ENCODE measurements at regions not wholly inside any gene's neighbourhood (a gene's known extent, or its start where the extent isn't known, plus 50 kb on each side); places are given as distances from the start of the nearest gene placed in this dataset.

DNA sequence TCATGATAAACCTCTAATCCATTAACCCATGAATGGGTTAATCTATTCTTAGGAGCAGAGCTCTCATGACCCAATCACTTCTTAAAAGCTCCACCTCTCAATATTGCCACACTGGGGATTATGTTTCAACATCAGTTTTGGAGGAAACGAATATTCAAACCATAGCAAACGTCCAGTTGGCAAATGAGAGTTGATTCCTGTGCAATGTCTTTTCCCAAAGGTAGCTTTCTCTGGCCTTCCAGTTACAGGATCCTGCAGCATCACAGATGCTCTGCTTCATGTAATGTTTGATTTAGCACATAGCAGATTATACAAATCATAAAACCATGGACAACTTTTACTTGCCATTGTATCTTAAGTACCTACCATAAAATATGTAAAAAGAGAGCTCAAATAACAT, 481.0 kb downstream of the TNS1 start:
- no peak for ATAC-seq
- FAIRE-seq = no peak
- Histone ChIP-seq H3K4me1 (ENCODE audit: control insufficient read depth, insufficient read depth, low read length) (no peaks in the 10 kb centered on the region), H3K9me3 (replicated peaks; ENCODE audit: control insufficient read depth, insufficient read depth, low read length) (no peaks in the 10 kb centered on the region), H3K27me3 (replicated peaks in 1 of 2; ENCODE audit: control insufficient read depth in 2 of 2, insufficient read depth in 2 of 2, low read length in 1 of 2) (peaks cover 0 to 2% of the 10 kb centered on the region in 2 experiments; a peak in 2 of 4 replicates), H3K4me3 (no peak overlapping the region), H3K79me2 (ENCODE audit: control insufficient read depth, insufficient read depth, low read length) (no peaks in the 10 kb centered on the region), H3K9ac (ENCODE audit: control insufficient read depth, insufficient read depth, low read length) (no peak overlapping the region), H3K4me2 (ENCODE audit: control insufficient read depth, insufficient read depth) (no peak overlapping the region), H3K27ac (ENCODE audit: control insufficient read depth, insufficient read depth) (no peak overlapping the region), H4K20me1 (ENCODE audit: control insufficient read depth, insufficient read depth) (no peaks in the 10 kb centered on the region), H3K36me3 (ENCODE audit: control insufficient read depth in 2 of 2, insufficient read depth in 2 of 2, low read length in 1 of 2) (no peaks in the 10 kb centered on the region), H2AFZ (ENCODE audit: control insufficient read depth, low read depth, low read length) (no peak overlapping the region)
- TF ChIP-seq RB1 (IDR thresholded peaks at IDR 0.05; ENCODE audit: borderline replicate concordance) = no peak
- TF ChIP-seq ZNF24 (IDR thresholded peaks at IDR 0.05) = no peak
- no peak for TF ChIP-seq POU2F2 (IDR thresholded peaks at IDR 0.05; ENCODE audit: borderline replicate concordance, low read depth, low read length)
- no peak for TF ChIP-seq ZNF207 (IDR thresholded peaks at IDR 0.05; ENCODE audit: borderline replicate concordance)
- TF ChIP-seq, protein P1, sequence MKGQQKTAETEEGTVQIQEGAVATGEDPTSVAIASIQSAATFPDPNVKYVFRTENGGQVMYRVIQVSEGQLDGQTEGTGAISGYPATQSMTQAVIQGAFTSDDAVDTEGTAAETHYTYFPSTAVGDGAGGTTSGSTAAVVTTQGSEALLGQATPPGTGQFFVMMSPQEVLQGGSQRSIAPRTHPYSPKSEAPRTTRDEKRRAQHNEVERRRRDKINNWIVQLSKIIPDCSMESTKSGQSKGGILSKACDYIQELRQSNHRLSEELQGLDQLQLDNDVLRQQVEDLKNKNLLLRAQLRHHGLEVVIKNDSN (IDR thresholded peaks at IDR 0.05; ENCODE audit: borderline replicate concordance, extremely low read length, insufficient read depth, low read depth, low read length) = no peak
- no peak for TF ChIP-seq CREB1 (IDR thresholded peaks at IDR 0.05; ENCODE audit: low read depth)
- no peak for TF ChIP-seq FOXK2 (IDR thresholded peaks at IDR 0.05)
- TF ChIP-seq EP300 (IDR thresholded peaks at IDR 0.05; ENCODE audit: borderline replicate concordance in 1 of 2, control insufficient read depth in 1 of 2, low read depth in 2 of 2, low read length in 2 of 2) = no peak
- TF ChIP-seq SUPT20H (IDR thresholded peaks at IDR 0.05; ENCODE audit: borderline replicate concordance, control insufficient read depth, low read depth, low read length) = no peak
- ChIA-PET SMC1A (ENCODE audit: uncharacterized antibody, unreplicated experiment) (no interaction called here), RAD21 (ENCODE audit: unreplicated experiment) (interaction anchor here (0.8 kb wide), 1 partner anchor 11 kb away, joined by 3 read pairs; no protein-coding TSS in a partner anchor), CTCF (interaction anchor here (0.9 kb wide), 1 partner anchor 9 kb away, joined by 3 read pairs; no protein-coding TSS in a partner anchor), POLR2A (no interaction called here)
- no peak for DNase-seq (ENCODE audit: low read depth, low spot score)
- in situ Hi-C loops (cut with MboI) = no loop called here
- intact Hi-C loops (cut with micrococcal nuclease; ENCODE audit: unreplicated experiment) = no loop called here
- WGBS (ENCODE audit: insufficient coverage, insufficient replicate concordance, low lambda C conversion rate, missing lambda C conversion rate) = 0% methylated on average over 2 of the region's 2 CpGs
- BruUV-seq (replicated peaks) = no TSS peak

Data from GM12878 (cell line).